ENCODE measurements at regions not wholly inside any gene's neighbourhood (a gene's known extent, or its start where the extent isn't known, plus 50 kb on each side); places are given as distances from the start of the nearest gene placed in this dataset.

GRCh38 chr6:26285143-26286134 lies 79.6 kb upstream of the BTN3A2 start (continued):
- TF ChIP-seq, protein P1, sequence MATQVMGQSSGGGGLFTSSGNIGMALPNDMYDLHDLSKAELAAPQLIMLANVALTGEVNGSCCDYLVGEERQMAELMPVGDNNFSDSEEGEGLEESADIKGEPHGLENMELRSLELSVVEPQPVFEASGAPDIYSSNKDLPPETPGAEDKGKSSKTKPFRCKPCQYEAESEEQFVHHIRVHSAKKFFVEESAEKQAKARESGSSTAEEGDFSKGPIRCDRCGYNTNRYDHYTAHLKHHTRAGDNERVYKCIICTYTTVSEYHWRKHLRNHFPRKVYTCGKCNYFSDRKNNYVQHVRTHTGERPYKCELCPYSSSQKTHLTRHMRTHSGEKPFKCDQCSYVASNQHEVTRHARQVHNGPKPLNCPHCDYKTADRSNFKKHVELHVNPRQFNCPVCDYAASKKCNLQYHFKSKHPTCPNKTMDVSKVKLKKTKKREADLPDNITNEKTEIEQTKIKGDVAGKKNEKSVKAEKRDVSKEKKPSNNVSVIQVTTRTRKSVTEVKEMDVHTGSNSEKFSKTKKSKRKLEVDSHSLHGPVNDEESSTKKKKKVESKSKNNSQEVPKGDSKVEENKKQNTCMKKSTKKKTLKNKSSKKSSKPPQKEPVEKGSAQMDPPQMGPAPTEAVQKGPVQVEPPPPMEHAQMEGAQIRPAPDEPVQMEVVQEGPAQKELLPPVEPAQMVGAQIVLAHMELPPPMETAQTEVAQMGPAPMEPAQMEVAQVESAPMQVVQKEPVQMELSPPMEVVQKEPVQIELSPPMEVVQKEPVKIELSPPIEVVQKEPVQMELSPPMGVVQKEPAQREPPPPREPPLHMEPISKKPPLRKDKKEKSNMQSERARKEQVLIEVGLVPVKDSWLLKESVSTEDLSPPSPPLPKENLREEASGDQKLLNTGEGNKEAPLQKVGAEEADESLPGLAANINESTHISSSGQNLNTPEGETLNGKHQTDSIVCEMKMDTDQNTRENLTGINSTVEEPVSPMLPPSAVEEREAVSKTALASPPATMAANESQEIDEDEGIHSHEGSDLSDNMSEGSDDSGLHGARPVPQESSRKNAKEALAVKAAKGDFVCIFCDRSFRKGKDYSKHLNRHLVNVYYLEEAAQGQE (IDR thresholded peaks at IDR 0.05; ENCODE audit: low read depth, low read length): peak; percentile 84
- TF ChIP-seq EZH2phosphoT487 (IDR thresholded peaks at IDR 0.05; ENCODE audit: borderline replicate concordance, low read depth): no peak
- TF ChIP-seq GATA2 (CRISPR knock-in tag; IDR thresholded peaks at IDR 0.05): no peak
- peak; percentile 61 for TF ChIP-seq MAX (IDR thresholded peaks at IDR 0.05; ENCODE audit: low read depth)
- TF ChIP-seq FOSL2 (IDR thresholded peaks at IDR 0.05; ENCODE audit: borderline replicate concordance, low read depth): peak; percentile 63; the same call in 1 of the 2 replicates
- peak; percentile 84 to 99 for TF ChIP-seq EP300 (IDR thresholded peaks at IDR 0.05; ENCODE audit: borderline replicate concordance in 1 of 2, low read depth in 1 of 2, low read length in 1 of 2)
- TF ChIP-seq NFIC (IDR thresholded peaks at IDR 0.05; ENCODE audit: borderline replicate concordance): peak; percentile 77
- peak; percentile 96 for TF ChIP-seq RXRA (IDR thresholded peaks at IDR 0.05; ENCODE audit: borderline replicate concordance, low read depth)
- peak; percentile 61 for TF ChIP-seq GABPA (IDR thresholded peaks at IDR 0.05; ENCODE audit: low read depth)

GRCh38 chr6:26286168-26286877 lies 78.7 kb upstream of the BTN3A2 start:
- H3K9ac ChIP-seq: peak overlapping the region; percentile 95
- peak overlapping the region; percentile 85 for H3K4me2 ChIP-seq
- POLR2A ChIA-PET: interaction anchor here (1.0 to 5.7 kb wide), 7 partner anchors 14 to 1608 kb away, joined by 4 to 132 read pairs (median 27); a partner anchor contains a TSS
- peak; percentile 34 for DNase-seq
- no peaks in the 10 kb centered on the region for H4K20me1 ChIP-seq (ENCODE audit: insufficient read depth)
- TF ChIP-seq ZBTB33 (IDR thresholded peaks at IDR 0.05; ENCODE audit: borderline replicate concordance, low read depth) (peak; percentile 25; the same call in 1 of the 2 replicates), FOSL2 (IDR thresholded peaks at IDR 0.05; ENCODE audit: borderline replicate concordance, low read depth) (peak; percentile 63; the same call in 1 of the 2 replicates), MEF2A (IDR thresholded peaks at IDR 0.05; ENCODE audit: borderline replicate concordance, low read depth) (no peak), TEAD4 (IDR thresholded peaks at IDR 0.05; ENCODE audit: borderline replicate concordance, insufficient read depth) (peak; percentile 89), POLR2AphosphoS5 (IDR thresholded peaks at IDR 0.05; ENCODE audit: low read depth, low read length) (peak; percentile 38; the same call in 1 of the 2 replicates), RCOR1 (IDR thresholded peaks at IDR 0.05; ENCODE audit: low read length) (peak; percentile 58; the same call in 1 of the 2 replicates), CHD2 (IDR thresholded peaks at IDR 0.05; ENCODE audit: low read length, partially characterized antibody) (peak; percentile 59), RAD21 (IDR thresholded peaks at IDR 0.05; ENCODE audit: low read length) (no peak)
- H3K79me2 ChIP-seq (ENCODE audit: insufficient read depth): peaks cover 3% of the 10 kb centered on the region; the same call in 1 of the 2 replicates
- 1% methylated on average over 18 of the region's 18 CpGs for WGBS (ENCODE audit: low lambda C conversion rate)
- CTCF ChIA-PET: interaction anchor here (0.7 to 3.0 kb wide), 2 partner anchors 36 to 321 kb away, joined by 3 to 8 read pairs; no protein-coding TSS in a partner anchor
- H3K4me3 ChIP-seq (ENCODE audit: low read depth in 2 of 2, low read length in 1 of 2): peak overlapping the region; percentile 78 to 89
- no peaks in the 10 kb centered on the region; a peak in 2 of 4 replicates for H3K4me1 ChIP-seq (ENCODE audit: control insufficient read depth in 1 of 2, insufficient read depth in 2 of 2, low read depth in 1 of 2, low read length in 1 of 2)
- H3K36me3 ChIP-seq (replicated peaks in 1 of 2; ENCODE audit: control insufficient read depth in 1 of 2, insufficient read depth in 2 of 2, low read length in 1 of 2): peaks cover 2 to 3% of the 10 kb centered on the region in 2 experiments
- H3F3A ChIP-seq (replicated peaks; ENCODE audit: insufficient read depth): peaks cover 35% of the 10 kb centered on the region
- no peaks in the 10 kb centered on the region for H3K27me3 ChIP-seq (ENCODE audit: insufficient read depth)
- no peaks in the 10 kb centered on the region for H3K9me2 ChIP-seq
- H3K9me3 ChIP-seq: 0 out of 2 replicates have a peak, but pooled peaks cover 6% of the 10 kb centered on the region
- H3K27ac ChIP-seq (ENCODE audit: low read depth in 2 of 2, low read length in 1 of 2): peak overlapping the region; percentile 95 to 98
- H2AFZ ChIP-seq (ENCODE audit: low read depth): peak overlapping the region; percentile 60

Data from SK-N-SH (cell line).